ENCODE measurements at regions not wholly inside any gene's neighbourhood (a gene's known extent, or its start where the extent isn't known, plus 50 kb on each side); places are given as distances from the start of the nearest gene placed in this dataset.
"Not testable (repeated sequence)": the region's sequence is repeated elsewhere in the genome, so short reads cannot be mapped to it uniquely, and the experiment has no call there.

DNA sequence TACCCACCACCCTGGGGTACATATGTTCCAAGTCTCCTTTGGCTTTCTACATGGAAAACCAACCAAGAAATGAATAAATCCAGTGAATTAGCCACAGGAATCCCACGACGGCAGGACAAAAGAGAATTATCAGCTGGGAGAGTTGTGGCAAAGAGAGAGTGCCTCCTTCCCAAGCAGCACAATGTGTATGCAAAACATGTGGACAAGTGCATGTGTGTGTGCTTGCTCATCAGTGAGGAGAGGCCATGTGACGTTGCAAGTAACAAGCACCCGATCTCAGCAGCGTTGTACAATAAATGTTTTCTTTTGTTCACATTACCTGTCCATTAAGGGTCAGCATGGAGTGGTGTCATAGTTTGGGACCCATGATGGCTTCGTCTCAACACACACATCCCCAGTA lies 50.0 kb upstream of the EMX2 start:
- ChIA-PET POLR2A (no interaction called here), CTCF (no interaction called here)
- DNase-seq (ENCODE audit: extremely low spot score) = no peak
- TF ChIP-seq, protein P1, sequence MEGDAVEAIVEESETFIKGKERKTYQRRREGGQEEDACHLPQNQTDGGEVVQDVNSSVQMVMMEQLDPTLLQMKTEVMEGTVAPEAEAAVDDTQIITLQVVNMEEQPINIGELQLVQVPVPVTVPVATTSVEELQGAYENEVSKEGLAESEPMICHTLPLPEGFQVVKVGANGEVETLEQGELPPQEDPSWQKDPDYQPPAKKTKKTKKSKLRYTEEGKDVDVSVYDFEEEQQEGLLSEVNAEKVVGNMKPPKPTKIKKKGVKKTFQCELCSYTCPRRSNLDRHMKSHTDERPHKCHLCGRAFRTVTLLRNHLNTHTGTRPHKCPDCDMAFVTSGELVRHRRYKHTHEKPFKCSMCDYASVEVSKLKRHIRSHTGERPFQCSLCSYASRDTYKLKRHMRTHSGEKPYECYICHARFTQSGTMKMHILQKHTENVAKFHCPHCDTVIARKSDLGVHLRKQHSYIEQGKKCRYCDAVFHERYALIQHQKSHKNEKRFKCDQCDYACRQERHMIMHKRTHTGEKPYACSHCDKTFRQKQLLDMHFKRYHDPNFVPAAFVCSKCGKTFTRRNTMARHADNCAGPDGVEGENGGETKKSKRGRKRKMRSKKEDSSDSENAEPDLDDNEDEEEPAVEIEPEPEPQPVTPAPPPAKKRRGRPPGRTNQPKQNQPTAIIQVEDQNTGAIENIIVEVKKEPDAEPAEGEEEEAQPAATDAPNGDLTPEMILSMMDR (IDR thresholded peaks at IDR 0.05; ENCODE audit: control extremely low read depth, extremely low read depth, low read depth, missing control alignments) = no peak

DNA sequence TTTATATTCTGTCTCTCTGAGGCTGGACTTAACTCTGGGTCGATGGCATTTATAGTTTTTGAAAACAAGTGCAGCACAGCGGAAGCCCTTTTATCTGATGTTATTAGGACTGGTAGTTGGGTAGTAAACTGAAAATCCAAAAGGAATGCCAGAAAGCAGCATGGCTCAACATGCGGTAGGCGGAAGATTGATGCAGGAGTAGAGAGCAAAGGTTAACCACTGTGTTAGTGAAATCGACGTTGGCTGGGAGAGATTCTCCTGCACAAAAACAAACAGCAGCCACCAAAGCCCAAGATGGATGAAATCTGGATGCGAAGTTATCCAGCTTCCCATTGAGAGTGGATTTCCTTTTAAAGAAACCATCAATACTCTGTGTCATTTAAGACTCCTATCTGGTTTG lies 54.5 kb upstream of the EMX2 start:
- ChIA-PET CTCF (interaction anchor here (1.5 to 2.2 kb wide), 2 partner anchors 8 to 9 kb away, joined by 4 to 10 read pairs; no protein-coding TSS in a partner anchor), POLR2A (no interaction called here)
- no peak for DNase-seq (ENCODE audit: extremely low spot score)
- TF ChIP-seq, protein P1 (IDR thresholded peaks at IDR 0.05; ENCODE audit: control extremely low read depth, extremely low read depth, low read depth, missing control alignments) = no peak

DNA sequence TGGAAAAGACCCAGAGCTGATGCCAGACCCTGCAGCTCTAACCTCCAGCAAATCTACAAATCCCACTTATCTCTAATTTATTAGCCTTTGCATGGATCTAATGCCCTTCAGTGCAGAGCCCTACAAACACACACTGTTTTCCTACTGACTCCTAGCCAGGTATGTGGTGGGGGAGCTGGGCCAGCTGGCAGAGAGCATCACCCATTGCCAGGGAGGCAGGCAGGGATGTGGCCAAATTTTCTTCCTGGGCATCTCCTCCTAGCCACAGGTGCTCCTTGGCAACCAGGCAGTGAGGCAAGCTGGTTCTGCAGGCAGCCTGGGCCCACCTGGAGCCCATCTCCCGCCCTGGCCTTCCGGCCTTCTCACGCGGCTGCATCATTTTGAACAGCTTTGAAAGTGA lies 55.9 kb upstream of the EMX2 start:
- DNase-seq (ENCODE audit: extremely low spot score) = no peak
- ChIA-PET POLR2A (no interaction called here), CTCF (interaction anchor here (0.7 to 2.2 kb wide), 3 partner anchors 9 to 755 kb away, joined by 3 to 10 read pairs (median 3); no protein-coding TSS in a partner anchor)
- TF ChIP-seq, protein P1 (IDR thresholded peaks at IDR 0.05; ENCODE audit: control extremely low read depth, extremely low read depth, low read depth, missing control alignments) = no peak

DNA sequence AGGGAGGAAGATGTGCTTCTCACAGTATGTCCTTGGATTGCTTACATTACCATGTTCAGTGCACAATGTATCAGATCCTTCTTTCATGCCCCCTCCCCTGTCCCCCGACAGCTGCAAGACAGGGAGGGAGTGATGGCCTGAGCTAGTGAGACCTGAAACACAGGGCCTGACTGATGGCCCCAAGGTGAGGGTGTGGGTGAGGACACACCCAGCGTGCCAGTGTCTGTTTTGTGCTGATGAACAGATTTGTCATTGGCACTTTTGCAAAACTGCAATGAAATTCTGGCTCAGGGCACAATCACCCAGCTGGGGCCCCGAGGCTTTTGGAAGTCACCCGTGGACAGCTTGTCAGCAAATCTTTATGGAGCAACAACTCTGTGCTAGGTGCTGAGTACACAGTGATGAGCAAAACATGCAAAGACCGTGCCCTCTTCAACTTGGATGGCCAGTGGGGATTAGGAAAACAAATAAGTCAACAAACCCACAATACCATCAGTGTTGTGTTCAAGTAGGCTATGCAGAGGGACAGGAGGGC lies 59.4 kb upstream of the EMX2 start:
- CTCF ChIA-PET = interaction anchor here (2.9 kb wide), 1 partner anchor 13 kb away, joined by 17 read pairs; no protein-coding TSS in a partner anchor
- POLR2A ChIA-PET = no interaction called here
- TF ChIP-seq, protein P1 (IDR thresholded peaks at IDR 0.05; ENCODE audit: control extremely low read depth, extremely low read depth, low read depth, missing control alignments) = no peak
- no peak for DNase-seq (ENCODE audit: extremely low spot score)

DNA sequence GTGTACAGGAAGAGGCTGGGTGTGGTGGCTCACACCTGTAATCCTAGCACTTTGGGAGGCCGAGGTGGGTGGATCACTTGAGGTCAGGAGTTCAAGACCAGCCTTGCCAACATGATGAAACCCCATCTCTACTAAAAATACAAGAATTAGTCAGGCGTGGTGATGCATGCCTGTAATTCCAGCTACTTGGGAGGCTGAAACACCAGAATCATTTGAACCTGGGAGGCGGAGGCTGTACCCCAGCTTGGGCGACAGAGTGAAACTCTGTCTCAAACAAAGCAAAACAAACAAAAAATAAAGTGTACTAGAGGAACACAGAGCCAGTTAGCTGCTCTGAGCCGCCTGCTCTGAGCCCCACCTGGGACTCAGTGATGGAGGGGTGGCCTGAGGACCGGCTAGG lies 61.5 kb upstream of the EMX2 start:
- CTCF ChIA-PET = interaction anchor here (1.4 kb wide), 1 partner anchor 9 kb away, joined by 3 read pairs; no protein-coding TSS in a partner anchor
- DNase-seq (ENCODE audit: extremely low spot score); POLR2A ChIA-PET: not testable (repeated sequence)

DNA sequence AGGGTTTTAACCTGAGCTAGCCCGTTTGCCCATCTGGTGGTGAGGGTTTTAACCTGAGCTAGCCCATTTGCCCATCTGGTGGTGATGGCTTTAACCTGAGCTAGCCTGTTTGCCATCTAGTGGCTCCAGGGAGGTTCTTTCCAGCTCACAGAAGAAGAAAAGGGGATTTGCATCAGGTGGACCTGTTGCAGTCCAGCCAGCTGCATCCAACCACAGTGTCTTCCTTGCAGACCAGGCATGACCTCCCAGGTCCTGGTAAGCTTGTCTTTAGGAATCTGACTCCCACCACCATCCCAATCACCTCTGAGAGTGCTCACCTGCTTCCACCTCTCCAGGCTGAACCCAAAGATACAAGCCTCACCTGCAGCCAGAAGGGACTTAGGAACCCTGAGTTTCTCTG lies 62.4 kb upstream of the EMX2 start:
- CTCF ChIA-PET = interaction anchor here (0.7 to 3.6 kb wide), 7 partner anchors 10 to 762 kb away, joined by 3 to 28 read pairs (median 5); no protein-coding TSS in a partner anchor
- DNase-seq (ENCODE audit: extremely low spot score) = no peak
- POLR2A ChIA-PET = no interaction called here
- TF ChIP-seq, protein P1 (IDR thresholded peaks at IDR 0.05; ENCODE audit: control extremely low read depth, extremely low read depth, low read depth, missing control alignments) = no peak

DNA sequence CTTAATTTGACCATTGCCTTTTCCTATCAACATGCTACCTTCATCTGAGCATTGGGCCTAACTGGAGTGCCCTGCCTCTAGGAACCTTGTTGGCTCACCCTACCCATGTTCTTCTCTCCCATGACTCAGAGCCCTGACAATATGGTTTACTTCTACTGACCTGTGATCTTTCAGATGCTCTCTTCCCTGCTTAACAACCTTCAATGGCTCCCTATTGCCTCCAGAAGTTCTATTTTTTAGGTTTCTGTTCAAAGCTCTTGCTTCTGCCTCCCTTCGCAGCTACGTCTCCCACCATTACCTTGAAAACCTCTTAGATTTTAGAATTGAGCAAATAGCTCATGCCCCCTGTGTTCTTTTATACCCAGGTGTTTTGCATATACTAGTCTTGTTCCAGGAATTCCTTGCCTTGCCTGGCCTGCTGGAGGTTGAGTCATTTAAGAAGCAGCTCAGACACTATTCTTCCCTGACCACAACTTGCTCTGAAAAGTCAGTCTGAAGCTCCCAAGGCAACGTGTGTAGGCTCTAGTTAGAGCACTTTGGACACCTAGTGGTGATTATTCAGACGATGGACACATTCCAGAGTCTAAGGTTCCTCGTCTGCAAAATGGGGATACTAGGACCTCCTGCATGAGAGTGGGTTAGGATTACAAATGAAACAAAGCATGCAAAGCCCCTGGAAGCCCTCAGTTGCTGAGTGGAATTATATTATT lies 64.4 kb upstream of the EMX2 start:
- TF ChIP-seq, protein P1 (IDR thresholded peaks at IDR 0.05; ENCODE audit: control extremely low read depth, extremely low read depth, low read depth, missing control alignments) = peak; percentile 10
- no peak for DNase-seq (ENCODE audit: extremely low spot score)
- ChIA-PET POLR2A (no interaction called here), CTCF (interaction anchor here (0.8 to 3.6 kb wide), 5 partner anchors 9 to 261 kb away, joined by 3 to 28 read pairs (median 4); no protein-coding TSS in a partner anchor)
